ENCODE measurements at regions not wholly inside any gene's neighbourhood (a gene's known extent, or its start where the extent isn't known, plus 50 kb on each side); places are given as distances from the start of the nearest gene placed in this dataset.

DNA sequence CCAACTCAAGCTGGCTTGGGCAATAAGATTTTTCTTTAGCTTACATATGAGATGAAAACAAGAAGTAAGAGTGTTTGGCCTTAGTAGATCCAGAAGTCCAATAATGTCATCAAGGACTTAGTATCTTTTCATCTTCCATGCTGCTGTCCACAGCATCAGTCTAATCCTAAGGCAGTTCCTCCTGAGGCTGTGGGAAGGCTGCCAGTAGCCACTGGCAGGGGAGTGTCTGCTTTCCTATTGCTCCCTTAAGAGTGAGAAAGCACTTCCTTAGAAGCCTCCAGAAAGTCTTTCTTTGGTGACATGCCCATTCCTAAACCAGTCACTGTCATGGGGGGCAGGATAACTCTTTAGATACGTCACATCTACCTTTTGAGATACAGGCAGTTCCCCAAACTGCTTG is 317.7 kb downstream of the BMP4 start:
- CTCF ChIA-PET = no interaction called here
- Histone ChIP-seq H3K27ac (ENCODE audit: low read depth, low read length) (no peak overlapping the region), H3K27me3 (ENCODE audit: control insufficient read depth in 2 of 2, insufficient read depth in 2 of 2, low read length in 2 of 2) (no peaks in the 10 kb centered on the region), H3K9me3 (ENCODE audit: control insufficient read depth in 2 of 3, low read length in 3 of 3) (no peaks in the 10 kb centered on the region), H3K36me3 (ENCODE audit: control insufficient read depth in 2 of 3, insufficient read depth in 3 of 3, low read length in 3 of 3) (no peaks in the 10 kb centered on the region), H3K4me3 (ENCODE audit: low read length) (no peak overlapping the region), H3K4me1 (ENCODE audit: control insufficient read depth in 2 of 2, insufficient read depth in 2 of 2, low read length in 2 of 2) (no peaks in the 10 kb centered on the region)
- no peak for ATAC-seq
- no peak for DNase-seq
- Mint-ChIP-seq H3K27me3 (peaks cover 0 to 3% (median 0%) of the 10 kb centered on the region in 5 donors), H3K36me3 (no peaks in the 10 kb centered on the region), H3K4me1 (no peaks in the 10 kb centered on the region), H3K9me3 (peaks cover 0 to 19% (median 10%) of the 10 kb centered on the region in 11 donors), H3K27ac (no peak overlapping the region), H3K4me3 (no peak overlapping the region)
- POLR2A ChIA-PET = no interaction called here
- intact Hi-C loops (cut with micrococcal nuclease) = no loop called here

DNA sequence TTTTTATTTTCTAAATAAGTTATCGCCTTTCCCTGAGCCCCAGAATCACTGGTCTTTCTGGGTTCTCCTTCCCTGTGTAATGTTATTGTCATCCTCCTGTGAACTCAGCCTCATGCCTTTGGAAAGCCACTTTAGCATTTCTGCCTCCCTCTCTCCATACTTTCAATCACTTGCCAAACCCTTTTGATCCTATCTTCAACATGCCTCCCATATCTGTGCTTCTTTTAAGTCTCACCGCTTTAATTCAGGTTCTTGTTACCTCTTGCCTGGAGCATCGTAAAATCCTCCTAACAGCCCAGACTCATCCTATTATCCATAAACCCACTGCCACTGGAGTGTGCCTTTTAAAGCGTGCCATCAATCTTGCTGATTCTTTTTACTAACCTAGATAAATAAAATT is 321.8 kb downstream of the BMP4 start:
- H3K27me3 ChIP-seq (ENCODE audit: control insufficient read depth in 2 of 2, insufficient read depth in 2 of 2, low read length in 2 of 2) = no peaks in the 10 kb centered on the region
- Mint-ChIP-seq H3K27me3 (peaks cover 0 to 7% (median 0%) of the 10 kb centered on the region in 5 donors), H3K9me3 (peaks cover 0 to 19% (median 7%) of the 10 kb centered on the region in 11 donors), H3K36me3 (no peaks in the 10 kb centered on the region), H3K27ac (no peak overlapping the region), H3K4me1 (peaks cover 0 to 1% (median 0%) of the 10 kb centered on the region in 7 donors), H3K4me3 (no peak overlapping the region)
- intact Hi-C loops (cut with micrococcal nuclease) = no loop called here
- CTCF ChIA-PET = no interaction called here
- no peak for DNase-seq
- no peak overlapping the region for H3K4me3 ChIP-seq (ENCODE audit: low read length)
- no peak for ATAC-seq
- POLR2A ChIA-PET = no interaction called here
- H3K9me3 ChIP-seq (ENCODE audit: control insufficient read depth in 2 of 3, low read length in 3 of 3) = no peaks in the 10 kb centered on the region
- H3K4me1 ChIP-seq (ENCODE audit: control insufficient read depth in 2 of 2, insufficient read depth in 2 of 2, low read length in 2 of 2) = no peaks in the 10 kb centered on the region
- no peaks in the 10 kb centered on the region for H3K36me3 ChIP-seq (ENCODE audit: control insufficient read depth in 2 of 3, insufficient read depth in 3 of 3, low read length in 3 of 3)
- H3K27ac ChIP-seq (ENCODE audit: low read depth, low read length) = no peak overlapping the region

DNA sequence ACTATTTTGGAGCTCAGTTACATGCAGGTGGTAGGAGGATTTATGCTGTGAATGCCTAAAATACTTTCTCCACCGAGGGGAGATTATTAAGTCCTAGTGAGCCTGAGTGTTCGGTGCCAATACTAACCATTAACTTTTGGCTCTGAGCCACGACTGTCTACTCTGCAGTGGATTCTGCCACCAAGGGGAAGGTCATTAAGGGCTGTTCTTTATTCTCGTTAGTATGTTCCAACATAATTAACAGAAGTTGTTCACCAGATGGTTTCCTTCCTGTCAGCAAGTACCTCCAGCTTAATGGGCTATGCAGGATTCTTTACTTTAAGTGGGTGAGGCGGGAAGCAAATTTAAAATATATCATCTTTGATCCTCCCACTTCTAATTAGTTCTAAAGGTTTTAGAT is 326.3 kb downstream of the BMP4 start:
- no peaks in the 10 kb centered on the region for H3K27me3 ChIP-seq (ENCODE audit: control insufficient read depth in 2 of 2, insufficient read depth in 2 of 2, low read length in 2 of 2)
- H3K27ac Mint-ChIP-seq = no peak overlapping the region
- H3K4me1 Mint-ChIP-seq = peaks cover 0 to 1% (median 0%) of the 10 kb centered on the region in 7 donors
- H3K27ac ChIP-seq (ENCODE audit: low read depth, low read length) = no peak overlapping the region
- no peaks in the 10 kb centered on the region for H3K4me1 ChIP-seq (ENCODE audit: control insufficient read depth in 2 of 2, insufficient read depth in 2 of 2, low read length in 2 of 2)
- ChIA-PET POLR2A (no interaction called here), CTCF (no interaction called here)
- H3K9me3 Mint-ChIP-seq = peaks cover 0 to 10% (median 6%) of the 10 kb centered on the region in 11 donors
- DNase-seq = no peak
- no peak overlapping the region for H3K4me3 Mint-ChIP-seq
- H3K36me3 Mint-ChIP-seq = no peaks in the 10 kb centered on the region
- ATAC-seq = no peak
- no peaks in the 10 kb centered on the region for H3K9me3 ChIP-seq (ENCODE audit: control insufficient read depth in 2 of 3, low read length in 3 of 3)
- H3K27me3 Mint-ChIP-seq = peaks cover 0 to 11% (median 0%) of the 10 kb centered on the region in 5 donors
- no peak overlapping the region for H3K4me3 ChIP-seq (ENCODE audit: low read length)
- no peaks in the 10 kb centered on the region for H3K36me3 ChIP-seq (ENCODE audit: control insufficient read depth in 2 of 3, insufficient read depth in 3 of 3, low read length in 3 of 3)
- intact Hi-C loops (cut with micrococcal nuclease) = no loop called here

DNA sequence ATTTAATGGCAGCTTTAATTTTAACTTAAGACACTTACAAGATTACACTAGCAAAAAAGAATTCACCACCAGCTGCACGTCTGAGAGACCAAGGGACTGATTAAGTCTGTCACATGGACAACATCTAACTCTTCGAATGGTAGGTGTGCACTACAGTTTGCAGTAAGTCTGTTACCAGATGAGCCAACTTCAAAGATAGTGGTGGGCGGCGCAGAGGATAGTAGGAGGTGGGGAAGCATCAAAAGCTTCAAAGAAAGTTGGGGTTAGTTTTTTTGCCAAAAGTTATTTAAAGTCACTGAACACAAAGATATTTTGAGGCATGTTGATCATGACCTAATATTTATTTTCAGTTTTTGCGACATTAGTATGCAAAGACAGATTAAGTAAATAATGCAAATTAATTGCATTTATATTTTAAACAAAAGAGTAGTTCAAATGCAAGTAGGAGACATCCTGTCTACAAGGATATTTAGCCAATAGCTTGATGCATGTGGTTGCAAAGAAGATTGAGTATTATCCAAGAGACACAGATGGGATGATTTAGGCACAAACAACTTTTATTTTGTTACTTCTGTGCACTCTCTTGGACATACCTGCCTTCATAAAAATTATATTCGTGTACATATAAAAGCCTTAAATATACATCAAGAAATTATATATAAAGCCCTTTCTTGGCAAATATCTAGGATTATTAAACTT is 327.7 kb downstream of the BMP4 start:
- POLR2A ChIA-PET = no interaction called here
- Mint-ChIP-seq H3K27ac (no peak overlapping the region), H3K36me3 (no peaks in the 10 kb centered on the region), H3K27me3 (peaks cover 0 to 10% (median 0%) of the 10 kb centered on the region in 5 donors), H3K9me3 (peaks cover 0 to 7% (median 4%) of the 10 kb centered on the region in 11 donors), H3K4me3 (no peak overlapping the region), H3K4me1 (peaks cover 0 to 1% (median 0%) of the 10 kb centered on the region in 7 donors)
- intact Hi-C loops (cut with micrococcal nuclease) = no loop called here
- Histone ChIP-seq H3K9me3 (ENCODE audit: control insufficient read depth in 2 of 3, low read length in 3 of 3) (no peaks in the 10 kb centered on the region), H3K4me1 (ENCODE audit: control insufficient read depth in 2 of 2, insufficient read depth in 2 of 2, low read length in 2 of 2) (no peaks in the 10 kb centered on the region), H3K27me3 (ENCODE audit: control insufficient read depth in 2 of 2, insufficient read depth in 2 of 2, low read length in 2 of 2) (no peaks in the 10 kb centered on the region), H3K27ac (ENCODE audit: low read depth, low read length) (no peak overlapping the region), H3K4me3 (ENCODE audit: low read length) (no peak overlapping the region), H3K36me3 (ENCODE audit: control insufficient read depth in 2 of 3, insufficient read depth in 3 of 3, low read length in 3 of 3) (no peaks in the 10 kb centered on the region)
- ATAC-seq (no peak), DNase-seq (no peak)
- CTCF ChIA-PET = no interaction called here

DNA sequence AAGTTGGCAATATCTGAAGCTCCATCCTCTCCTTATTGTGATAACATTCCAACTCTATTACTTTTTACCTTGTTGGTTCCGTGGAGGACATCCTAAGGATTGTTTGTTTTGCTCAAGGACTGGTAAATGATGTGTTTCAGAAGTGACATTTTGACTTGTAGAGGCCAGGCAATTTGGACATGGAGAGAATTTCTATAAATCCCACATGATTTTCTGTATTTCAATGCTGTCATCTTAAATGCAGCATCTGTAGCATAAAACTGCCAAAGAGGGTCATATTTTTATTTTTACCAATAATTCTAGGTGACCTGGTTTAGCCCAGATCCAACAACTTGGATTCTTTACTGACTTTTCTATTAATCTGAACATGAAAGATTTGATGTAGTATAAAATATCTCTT is 328.4 kb downstream of the BMP4 start:
- Histone ChIP-seq H3K27ac (ENCODE audit: low read depth, low read length) (no peak overlapping the region), H3K27me3 (ENCODE audit: control insufficient read depth in 2 of 2, insufficient read depth in 2 of 2, low read length in 2 of 2) (no peaks in the 10 kb centered on the region), H3K9me3 (ENCODE audit: control insufficient read depth in 2 of 3, low read length in 3 of 3) (no peaks in the 10 kb centered on the region), H3K36me3 (ENCODE audit: control insufficient read depth in 2 of 3, insufficient read depth in 3 of 3, low read length in 3 of 3) (no peaks in the 10 kb centered on the region), H3K4me1 (ENCODE audit: control insufficient read depth in 2 of 2, insufficient read depth in 2 of 2, low read length in 2 of 2) (no peaks in the 10 kb centered on the region), H3K4me3 (ENCODE audit: low read length) (no peak overlapping the region)
- H3K36me3 Mint-ChIP-seq = no peaks in the 10 kb centered on the region
- intact Hi-C loops (cut with micrococcal nuclease) = no loop called here
- no peak for ATAC-seq
- POLR2A ChIA-PET = no interaction called here
- no peak overlapping the region for H3K27ac Mint-ChIP-seq
- H3K27me3 Mint-ChIP-seq = peaks cover 0 to 4% (median 0%) of the 10 kb centered on the region in 5 donors
- H3K9me3 Mint-ChIP-seq = peaks cover 0 to 3% (median under 1%) of the 10 kb centered on the region in 11 donors
- no peak overlapping the region for H3K4me3 Mint-ChIP-seq
- peaks cover 0 to 1% (median 0%) of the 10 kb centered on the region in 7 donors for H3K4me1 Mint-ChIP-seq
- CTCF ChIA-PET = no interaction called here
- DNase-seq = no peak

DNA sequence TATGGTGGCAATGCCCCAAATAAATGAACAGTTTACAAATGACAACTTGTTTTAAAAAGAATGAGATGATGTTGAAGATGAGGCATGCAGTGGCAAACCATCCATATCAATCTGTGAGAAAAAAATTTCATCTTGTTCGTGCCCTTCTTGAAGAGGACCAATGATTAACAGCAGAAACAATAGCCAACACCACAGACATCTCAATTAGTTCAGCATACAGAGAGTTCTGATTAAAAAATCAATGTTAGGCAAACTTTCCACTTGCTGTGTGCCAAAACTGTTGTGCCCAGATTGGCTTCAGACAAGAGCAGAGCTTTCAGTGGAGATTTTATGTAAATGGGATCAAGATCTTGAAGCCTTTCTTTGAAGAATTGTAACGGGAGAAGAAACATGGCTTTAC is 329.9 kb downstream of the BMP4 start:
- Mint-ChIP-seq H3K9me3 (peaks cover 0 to 3% (median 0%) of the 10 kb centered on the region in 11 donors), H3K36me3 (no peaks in the 10 kb centered on the region), H3K27me3 (peaks cover 0 to 4% (median 0%) of the 10 kb centered on the region in 5 donors), H3K27ac (no peak overlapping the region), H3K4me1 (peaks cover 0 to 1% (median 0%) of the 10 kb centered on the region in 7 donors), H3K4me3 (no peak overlapping the region)
- ChIA-PET POLR2A (no interaction called here), CTCF (no interaction called here)
- Histone ChIP-seq H3K36me3 (ENCODE audit: control insufficient read depth in 2 of 3, insufficient read depth in 3 of 3, low read length in 3 of 3) (no peaks in the 10 kb centered on the region), H3K4me1 (ENCODE audit: control insufficient read depth in 2 of 2, insufficient read depth in 2 of 2, low read length in 2 of 2) (no peaks in the 10 kb centered on the region), H3K27ac (ENCODE audit: low read depth, low read length) (no peak overlapping the region), H3K9me3 (ENCODE audit: control insufficient read depth in 2 of 3, low read length in 3 of 3) (no peaks in the 10 kb centered on the region), H3K27me3 (ENCODE audit: control insufficient read depth in 2 of 2, insufficient read depth in 2 of 2, low read length in 2 of 2) (no peaks in the 10 kb centered on the region), H3K4me3 (ENCODE audit: low read length) (no peak overlapping the region)
- intact Hi-C loops (cut with micrococcal nuclease) = no loop called here
- DNase-seq (no peak), ATAC-seq (no peak)

DNA sequence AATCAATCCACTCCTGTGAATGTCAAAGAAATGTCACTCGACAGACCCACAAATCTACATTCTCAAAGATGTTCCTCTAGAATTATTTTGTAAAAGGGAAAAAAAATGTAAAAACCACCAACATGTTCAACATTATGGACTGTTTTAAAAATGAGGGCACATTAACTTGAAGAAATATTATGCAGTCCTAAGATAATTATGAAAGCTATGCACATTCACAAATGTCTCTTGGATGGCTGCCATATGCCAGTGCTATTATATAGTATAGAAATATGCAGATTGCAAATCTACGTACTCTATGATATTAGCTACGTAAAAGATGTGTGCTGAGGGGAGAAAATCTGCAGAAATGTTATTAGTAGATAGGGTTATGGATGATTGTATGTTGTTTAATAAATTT is 334.2 kb downstream of the BMP4 start:
- H3K27ac Mint-ChIP-seq = no peak overlapping the region
- H3K27me3 ChIP-seq (ENCODE audit: control insufficient read depth in 2 of 2, insufficient read depth in 2 of 2, low read length in 2 of 2) = no peaks in the 10 kb centered on the region
- no peak overlapping the region for H3K27ac ChIP-seq (ENCODE audit: low read depth, low read length)
- no peak overlapping the region for H3K4me3 ChIP-seq (ENCODE audit: low read length)
- intact Hi-C loops (cut with micrococcal nuclease) = no loop called here
- no peak for ATAC-seq
- H3K4me3 Mint-ChIP-seq = no peak overlapping the region
- no peaks in the 10 kb centered on the region for H3K9me3 ChIP-seq (ENCODE audit: control insufficient read depth in 2 of 3, low read length in 3 of 3)
- H3K36me3 ChIP-seq (ENCODE audit: control insufficient read depth in 2 of 3, insufficient read depth in 3 of 3, low read length in 3 of 3) = no peaks in the 10 kb centered on the region
- ChIA-PET CTCF (no interaction called here), POLR2A (no interaction called here)
- peaks cover 0 to 3% (median 0%) of the 10 kb centered on the region in 11 donors for H3K9me3 Mint-ChIP-seq
- no peaks in the 10 kb centered on the region for H3K4me1 Mint-ChIP-seq
- DNase-seq = no peak
- peaks cover 0 to 4% (median 0%) of the 10 kb centered on the region in 5 donors for H3K27me3 Mint-ChIP-seq
- no peaks in the 10 kb centered on the region for H3K36me3 Mint-ChIP-seq
- H3K4me1 ChIP-seq (ENCODE audit: control insufficient read depth in 2 of 2, insufficient read depth in 2 of 2, low read length in 2 of 2) = no peaks in the 10 kb centered on the region
